Activated B cell treated with CpG ODN at 0.5 μM for 24 hours (primary cell): ENCODE measurements at regions not wholly inside any gene's neighbourhood (a gene's known extent, or its start where the extent isn't known, plus 50 kb on each side); places are given as distances from the start of the nearest gene placed in this dataset.
"Not testable (repeated sequence)": the region's sequence is repeated elsewhere in the genome, so short reads cannot be mapped to it uniquely, and the experiment has no call there.

ENCODE experiments used
- ATAC-seq: fragments of 200-7000 bp; cut with Tn5 transposase; one replicate; pipeline ENCODE4 v1.10.0; 2021; ENCODE audit warnings: low read depth, mild to moderate bottlenecking, moderate library complexity
- CTCF ChIA-PET: fragments of 350-600 bp; sonication (Branson Sonifier 250); formaldehyde crosslinking; loops from one replicate; lab custom pipeline; 2021; ENCODE audit warnings: antibody characterized with exemption; lab: Charles Lee
- POLR2A ChIA-PET: fragments of 350-600 bp; sonication (Branson Sonifier 250); formaldehyde crosslinking; loops from one replicate; lab custom pipeline; 2021; ENCODE audit warnings: antibody characterized with exemption; lab: Charles Lee
- DNase-seq: peaks from one replicate; pipeline ENCODE4 v3.0.0; 2022
- H3K27ac Mint-ChIP-seq: one replicate; pipeline ENCODE4 v1.8.0; 2020; ENCODE audit warnings: mixed read lengths
- H3K27me3 Mint-ChIP-seq: one replicate; pipeline ENCODE4 v1.8.0; 2021; ENCODE audit warnings: mixed read lengths
- H3K36me3 Mint-ChIP-seq: one replicate; pipeline ENCODE4 v1.8.0; 2021; ENCODE audit warnings: low read depth, mixed read lengths
- H3K4me1 Mint-ChIP-seq: one replicate; pipeline ENCODE4 v1.8.0; 2021; ENCODE audit warnings: mixed read lengths
- H3K4me3 Mint-ChIP-seq: one replicate; pipeline ENCODE4 v1.8.0; 2020; ENCODE audit warnings: mild to moderate bottlenecking, mixed read lengths
- H3K9me3 Mint-ChIP-seq: one replicate; pipeline ENCODE4 v1.8.0; 2020; ENCODE audit warnings: mixed read lengths
- intact Hi-C: fragments of 100-400 bp; cut with micrococcal nuclease; formaldehyde crosslinking; loops from one replicate; pipeline ENCODE4 v1.15.1; 2024
- TF ChIP-seq, protein P1 (sequence below): fragments of 200-600 bp; IDR thresholded peaks from one replicate; pipeline ENCODE4 v1.8.0; 2022; ENCODE audit warnings: antibody characterized with exemption, mild to moderate bottlenecking

DNA sequence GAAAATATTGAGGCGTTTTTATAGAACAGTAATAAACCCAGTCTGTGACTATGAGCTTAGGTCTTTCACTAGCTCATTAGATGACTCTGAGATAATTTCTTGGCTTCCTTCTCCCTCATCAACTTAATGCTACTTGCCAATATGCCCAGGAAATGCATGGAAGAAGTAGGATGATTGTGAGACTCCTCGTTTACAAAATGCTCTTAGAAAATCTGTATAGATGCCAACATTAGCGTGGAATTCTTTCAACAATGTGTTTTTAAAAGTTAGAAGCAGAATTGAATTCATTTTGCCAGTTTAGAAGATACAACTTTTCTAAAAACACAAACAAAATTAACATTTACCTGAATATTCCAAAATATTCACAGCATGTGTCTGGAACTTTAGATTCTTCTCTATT, 424.6 kb downstream of the BTG1 start:
- no peaks in the 10 kb centered on the region for H3K36me3 Mint-ChIP-seq
- TF ChIP-seq, protein P1, sequence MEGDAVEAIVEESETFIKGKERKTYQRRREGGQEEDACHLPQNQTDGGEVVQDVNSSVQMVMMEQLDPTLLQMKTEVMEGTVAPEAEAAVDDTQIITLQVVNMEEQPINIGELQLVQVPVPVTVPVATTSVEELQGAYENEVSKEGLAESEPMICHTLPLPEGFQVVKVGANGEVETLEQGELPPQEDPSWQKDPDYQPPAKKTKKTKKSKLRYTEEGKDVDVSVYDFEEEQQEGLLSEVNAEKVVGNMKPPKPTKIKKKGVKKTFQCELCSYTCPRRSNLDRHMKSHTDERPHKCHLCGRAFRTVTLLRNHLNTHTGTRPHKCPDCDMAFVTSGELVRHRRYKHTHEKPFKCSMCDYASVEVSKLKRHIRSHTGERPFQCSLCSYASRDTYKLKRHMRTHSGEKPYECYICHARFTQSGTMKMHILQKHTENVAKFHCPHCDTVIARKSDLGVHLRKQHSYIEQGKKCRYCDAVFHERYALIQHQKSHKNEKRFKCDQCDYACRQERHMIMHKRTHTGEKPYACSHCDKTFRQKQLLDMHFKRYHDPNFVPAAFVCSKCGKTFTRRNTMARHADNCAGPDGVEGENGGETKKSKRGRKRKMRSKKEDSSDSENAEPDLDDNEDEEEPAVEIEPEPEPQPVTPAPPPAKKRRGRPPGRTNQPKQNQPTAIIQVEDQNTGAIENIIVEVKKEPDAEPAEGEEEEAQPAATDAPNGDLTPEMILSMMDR = no peak
- no peaks in the 10 kb centered on the region for H3K4me1 Mint-ChIP-seq
- H3K27ac Mint-ChIP-seq = no peak overlapping the region
- no peak for DNase-seq
- intact Hi-C loops = no loop called here
- CTCF ChIA-PET = no interaction called here
- ATAC-seq = no peak
- H3K4me3 Mint-ChIP-seq = no peak overlapping the region
- H3K27me3 Mint-ChIP-seq = peaks cover 8% of the 10 kb centered on the region
- POLR2A ChIA-PET = no interaction called here
- peaks cover 3% of the 10 kb centered on the region for H3K9me3 Mint-ChIP-seq

DNA sequence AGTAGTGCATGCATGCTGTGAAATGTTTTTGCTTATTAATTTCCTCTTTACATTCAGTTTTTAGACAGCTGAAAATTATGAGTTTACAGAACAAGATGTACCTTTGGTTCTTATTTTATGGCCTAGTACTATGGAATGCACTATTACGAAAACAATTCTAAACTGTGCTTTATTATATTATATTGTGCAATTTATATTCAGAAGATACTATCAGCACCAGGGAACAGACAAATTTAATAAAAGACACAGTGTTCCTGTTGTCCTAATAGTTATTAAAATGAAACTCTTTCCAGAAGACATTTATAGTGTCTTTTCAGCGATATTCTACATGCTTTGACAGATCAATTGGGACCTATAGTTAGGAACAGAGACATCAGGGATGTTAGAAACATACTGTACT, 427.3 kb downstream of the BTG1 start:
- Mint-ChIP-seq H3K27me3 (peaks cover 2% of the 10 kb centered on the region), H3K4me3 (no peak overlapping the region), H3K4me1 (no peaks in the 10 kb centered on the region), H3K9me3 (peaks cover 3% of the 10 kb centered on the region), H3K27ac (no peak overlapping the region), H3K36me3 (no peaks in the 10 kb centered on the region)
- TF ChIP-seq, protein P1 = no peak
- DNase-seq (no peak), ATAC-seq (no peak)
- POLR2A ChIA-PET = no interaction called here
- intact Hi-C loops = no loop called here
- CTCF ChIA-PET = no interaction called here

DNA sequence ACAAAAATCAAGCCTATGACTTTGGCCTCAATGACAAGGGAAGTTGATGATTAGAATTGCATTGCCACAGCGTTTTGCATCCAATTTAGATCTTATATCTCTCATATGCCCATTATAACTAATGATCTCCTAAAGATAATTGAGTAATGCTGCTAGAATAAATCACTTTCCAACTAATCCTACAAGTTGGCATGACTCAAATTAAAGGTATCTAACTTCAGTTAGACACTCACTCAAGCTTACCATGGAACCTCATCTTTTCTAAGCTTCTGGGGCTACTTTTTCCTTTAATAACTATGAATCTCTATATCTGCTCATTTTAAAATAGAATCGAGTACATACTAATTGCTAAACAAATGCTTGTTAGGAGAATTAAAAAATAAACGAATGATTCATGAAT, 427.8 kb downstream of the BTG1 start:
- CTCF ChIA-PET = no interaction called here
- Mint-ChIP-seq H3K4me1 (no peaks in the 10 kb centered on the region), H3K27ac (no peak overlapping the region), H3K27me3 (peaks cover 2% of the 10 kb centered on the region), H3K36me3 (no peaks in the 10 kb centered on the region), H3K9me3 (peaks cover 3% of the 10 kb centered on the region), H3K4me3 (no peak overlapping the region)
- no peak for ATAC-seq
- TF ChIP-seq, protein P1 = no peak
- POLR2A ChIA-PET = no interaction called here
- intact Hi-C loops = no loop called here
- DNase-seq = no peak

- H3K4me3 Mint-ChIP-seq, CTCF ChIA-PET, H3K27ac Mint-ChIP-seq, H3K4me1 Mint-ChIP-seq, DNase-seq, ATAC-seq, H3K27me3 Mint-ChIP-seq, H3K36me3 Mint-ChIP-seq, POLR2A ChIA-PET, H3K9me3 Mint-ChIP-seq, intact Hi-C loops: not testable (repeated sequence)
These were observed 433.7 kb downstream of the BTG1 start for GRCh38 chr12:91711925-91712324.

- ATAC-seq (no peak), DNase-seq (no peak)
- Mint-ChIP-seq H3K4me3 (no peak overlapping the region), H3K9me3 (no peaks in the 10 kb centered on the region), H3K27me3 (no peaks in the 10 kb centered on the region), H3K36me3 (no peaks in the 10 kb centered on the region), H3K27ac (no peak overlapping the region), H3K4me1 (no peaks in the 10 kb centered on the region)
- intact Hi-C loops = no loop called here
- CTCF ChIA-PET = no interaction called here
- TF ChIP-seq, protein P1 = no peak
- POLR2A ChIA-PET = no interaction called here
These were observed 439.2 kb downstream of the BTG1 start for GRCh38 chr12:91706466-91706865.

DNA sequence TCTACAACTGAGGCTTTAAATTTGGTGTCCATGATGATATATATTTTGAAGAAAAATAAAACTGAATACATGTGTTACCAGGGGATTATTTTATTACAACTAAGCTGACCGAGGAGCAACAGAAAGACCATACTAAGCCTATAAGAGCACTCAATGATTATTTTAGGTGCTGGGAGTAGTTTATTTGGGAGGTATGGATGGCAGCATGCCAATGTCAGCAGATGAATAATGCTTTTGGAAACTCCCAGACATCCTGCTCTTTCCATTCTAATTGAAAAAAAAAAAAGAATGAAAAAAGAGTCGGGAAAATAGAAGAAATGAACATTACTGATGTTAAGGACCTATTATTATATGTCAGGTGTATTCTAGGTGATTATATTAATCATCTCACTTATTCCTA, 441.2 kb downstream of the BTG1 start:
- Mint-ChIP-seq H3K4me3 (no peak overlapping the region), H3K27ac (no peak overlapping the region), H3K27me3 (peaks cover 2% of the 10 kb centered on the region), H3K36me3 (no peaks in the 10 kb centered on the region), H3K4me1 (no peaks in the 10 kb centered on the region), H3K9me3 (no peaks in the 10 kb centered on the region)
- POLR2A ChIA-PET = no interaction called here
- CTCF ChIA-PET = no interaction called here
- DNase-seq = no peak
- TF ChIP-seq, protein P1 = no peak
- no peak for ATAC-seq
- intact Hi-C loops = no loop called here
